Brain microvascular endothelial cell (primary cell): ENCODE measurements at regions not wholly inside any gene's neighbourhood (a gene's known extent, or its start where the extent isn't known, plus 50 kb on each side); places are given as distances from the start of the nearest gene placed in this dataset.

ENCODE experiments used
- DNase-seq: peaks from one replicate; pipeline ENCODE4 v3.0.0-alpha.2; 2020
- H3K27ac ChIP-seq: fragments of 250-450 bp; sonication (Bioruptor Pico); 2 replicates; pipeline ENCODE4 v1.5.1; 2020; ENCODE audit warnings: mild to moderate bottlenecking, moderate library complexity
- H3K27me3 ChIP-seq: fragments of 250-450 bp; sonication (Bioruptor Pico); replicated peaks from 2 replicates; pipeline ENCODE4 v1.5.1; 2020; ENCODE audit warnings: mild to moderate bottlenecking
- H3K36me3 ChIP-seq: fragments of 250-450 bp; sonication (Bioruptor Pico); replicated peaks from 2 replicates; pipeline ENCODE4 v1.5.1; 2020; ENCODE audit warnings: mild to moderate bottlenecking
- H3K4me3 ChIP-seq: 2 replicates; pipeline ENCODE4 v1.5.1; 2011; ENCODE audit warnings: low read depth, mild to moderate bottlenecking, control low read depth, low read length, moderate library complexity
- CTCF ChIP-seq: IDR thresholded peaks from 2 replicates; pipeline ENCODE4 v1.5.1; 2011; ENCODE audit warnings: low read depth, mild to moderate bottlenecking, moderate library complexity, low read length, control low read depth, inconsistent platforms; ENCODE audit errors: missing control alignments
- in situ Hi-C: cut with HindIII; loops from 2 replicates; pipeline ENCODE4 v1.10.0; 2017; ENCODE audit warnings: low sequenced_read_pairs, low pct_ligation_motif_present

DNA sequence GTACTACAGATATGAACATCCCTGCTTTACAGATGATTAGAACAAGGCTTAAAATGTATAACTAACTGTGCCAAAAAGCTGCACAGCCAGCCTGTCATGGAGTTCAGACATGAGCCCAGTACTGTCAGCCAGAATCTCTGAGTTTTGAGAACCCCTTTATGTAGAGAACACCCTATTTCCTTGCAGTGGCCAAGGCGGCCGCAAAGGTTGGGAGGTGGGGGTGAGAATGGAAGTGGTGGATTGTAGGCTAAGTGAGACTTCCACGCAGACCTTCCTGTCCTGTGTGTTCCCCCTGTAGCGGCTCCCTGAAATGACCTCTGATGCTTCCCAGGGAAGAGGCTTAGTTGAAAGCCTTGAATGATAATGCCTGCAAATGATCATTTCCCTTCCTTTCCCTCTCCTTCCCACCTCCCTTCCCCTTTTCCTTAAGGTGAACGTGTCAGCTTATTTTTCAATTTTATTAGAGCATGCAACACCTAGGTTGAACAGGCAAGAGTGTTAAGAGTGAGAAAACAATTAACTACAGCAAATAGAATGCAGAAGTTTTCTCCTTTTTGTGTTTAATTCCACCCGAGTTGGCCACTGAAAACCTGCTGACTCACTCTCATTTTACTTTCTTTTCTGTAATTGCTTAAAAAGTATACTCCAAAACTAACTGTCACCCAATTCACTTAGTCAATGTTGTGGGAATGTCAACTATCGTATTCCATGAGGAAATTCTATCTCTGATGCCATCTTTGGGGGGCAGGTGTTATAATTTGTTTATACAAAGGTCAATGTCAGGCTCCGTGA, 167.0 kb upstream of the EDNRB start:
- in situ Hi-C loops: no loop called here
- no peak overlapping the region for H3K27ac ChIP-seq
- no peak for TF ChIP-seq CTCF
- no peak overlapping the region for H3K4me3 ChIP-seq
- no peaks in the 10 kb centered on the region for H3K36me3 ChIP-seq
- H3K27me3 ChIP-seq: no peaks in the 10 kb centered on the region
- DNase-seq: no peak

GRCh38 chr13:78084401-78084800, 165.8 kb upstream of the EDNRB start:
- no peaks in the 10 kb centered on the region for H3K27me3 ChIP-seq
- in situ Hi-C loops: no loop called here
- H3K27ac ChIP-seq: no peak overlapping the region
- no peak for DNase-seq
- no peak for TF ChIP-seq CTCF
- H3K36me3 ChIP-seq: no peaks in the 10 kb centered on the region
- H3K4me3 ChIP-seq: no peak overlapping the region

- H3K27ac ChIP-seq: no peak overlapping the region
- in situ Hi-C loops: no loop called here
- H3K27me3 ChIP-seq: no peaks in the 10 kb centered on the region
- H3K4me3 ChIP-seq: no peak overlapping the region
- DNase-seq: no peak
- no peaks in the 10 kb centered on the region for H3K36me3 ChIP-seq
- TF ChIP-seq CTCF: no peak
These were observed 159.5 kb upstream of the EDNRB start for GRCh38 chr13:78078168-78078567.

- Histone ChIP-seq H3K36me3 (no peaks in the 10 kb centered on the region), H3K27me3 (no peaks in the 10 kb centered on the region), H3K4me3 (no peak overlapping the region), H3K27ac (no peak overlapping the region)
- TF ChIP-seq CTCF: no peak
- in situ Hi-C loops: no loop called here
- no peak for DNase-seq
These were observed 148.7 kb upstream of the EDNRB start for GRCh38 chr13:78067290-78067689.

DNA sequence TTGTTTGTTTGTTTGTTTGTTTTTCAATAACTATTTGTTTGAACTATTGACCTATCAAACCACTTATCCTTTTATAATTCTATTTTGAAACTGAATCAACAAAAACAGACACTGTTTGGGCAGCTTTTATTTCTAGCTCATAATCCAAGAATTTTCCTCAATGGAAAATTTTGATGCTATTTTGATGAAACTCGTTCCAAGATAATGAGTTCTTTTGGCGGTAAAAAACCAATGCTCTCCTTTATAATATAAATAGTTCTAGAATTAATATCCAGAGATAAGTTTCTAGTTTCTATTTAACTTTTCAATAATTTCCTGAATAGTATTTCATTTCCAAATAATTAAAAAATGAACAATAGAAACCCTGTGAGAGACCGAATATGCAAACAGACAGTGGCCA, 146.5 kb upstream of the EDNRB start:
- H3K27me3 ChIP-seq: no peaks in the 10 kb centered on the region
- no peak overlapping the region for H3K27ac ChIP-seq
- no peaks in the 10 kb centered on the region for H3K36me3 ChIP-seq
- in situ Hi-C loops: no loop called here
- H3K4me3 ChIP-seq: no peak overlapping the region
- TF ChIP-seq CTCF: no peak
- no peak for DNase-seq

DNA sequence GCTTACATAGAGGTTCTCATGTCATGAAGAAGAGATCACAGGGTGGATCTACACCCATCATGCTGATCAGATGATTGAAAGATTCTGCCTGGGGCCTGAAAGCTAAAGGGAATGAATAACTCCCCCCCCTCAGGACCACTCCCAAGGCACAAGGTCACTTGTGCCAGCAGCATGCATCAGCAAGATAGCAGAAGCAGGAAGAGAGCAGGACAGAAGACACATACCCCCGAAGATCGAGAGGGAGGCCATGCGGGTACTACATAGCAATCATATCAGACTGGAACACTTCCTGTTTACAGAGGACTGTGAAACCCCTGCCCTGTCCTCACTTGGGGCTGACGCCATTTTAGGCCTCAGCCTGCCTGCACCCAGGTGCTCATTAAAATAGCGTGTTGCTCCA, 143.2 kb upstream of the EDNRB start:
- no peaks in the 10 kb centered on the region for H3K36me3 ChIP-seq
- TF ChIP-seq CTCF: no peak
- no peak overlapping the region for H3K4me3 ChIP-seq
- no peak for DNase-seq
- H3K27ac ChIP-seq: no peak overlapping the region
- H3K27me3 ChIP-seq: no peaks in the 10 kb centered on the region
- in situ Hi-C loops: no loop called here
